Spleen (tissue), 11 donors: ENCODE measurements at regions not wholly inside any gene's neighbourhood (a gene's known extent, or its start where the extent isn't known, plus 50 kb on each side); places are given as distances from the start of the nearest gene placed in this dataset.

Experiments
- DNase-seq: peaks from one replicate; pipeline ENCODE4 v3.0.0-alpha.2; 2020
- H3K27ac ChIP-seq, 8 donors: fragments of 200-600 bp; sonication (generic) in 7 of 8; 1 replicate in 4 of 8; 2 replicates in 4 of 8; pipeline versions ENCODE4 v1.5.0 to v1.8.0; 2016 to 2021; ENCODE audit warnings: inconsistent platforms in 4 of 8, mild to moderate bottlenecking in 4 of 8, moderate library complexity in 1 of 8
- H3K27me3 ChIP-seq, 7 donors: fragments of 200-600 bp; sonication (generic) in 6 of 7; replicated peaks in 1 of 7; 1 replicate in 4 of 7; 2 replicates in 3 of 7; pipeline versions ENCODE4 v1.5.0 to v1.8.0; 2016 to 2021; ENCODE audit warnings: inconsistent platforms in 3 of 7, mild to moderate bottlenecking in 1 of 7
- H3K36me3 ChIP-seq, 6 donors: fragments of 200-600 bp; sonication (generic) in 5 of 6; 1 replicate in 4 of 6; 2 replicates in 2 of 6; pipeline versions ENCODE4 v1.5.0 to v1.8.0; 2016 to 2021; ENCODE audit warnings: inconsistent platforms in 2 of 6
- H3K4me1 ChIP-seq, 6 donors: fragments of 200-600 bp; sonication (generic) in 5 of 6; 1 replicate in 3 of 6; 2 replicates in 3 of 6; pipeline versions ENCODE4 v1.5.0 to v1.8.0; 2016 to 2021; ENCODE audit warnings: inconsistent platforms in 3 of 6
- H3K4me3 ChIP-seq, 8 donors: fragments of 200-600 bp; sonication (generic) in 7 of 8; 1 replicate in 4 of 8; 2 replicates in 4 of 8; pipeline versions ENCODE4 v1.5.0 to v1.8.0; 2016 to 2021; ENCODE audit warnings: inconsistent platforms in 4 of 8, mild to moderate bottlenecking in 4 of 8, moderate library complexity in 2 of 8
- H3K9me3 ChIP-seq, 8 donors: fragments of 200-600 bp; sonication (generic) in 7 of 8; 1 replicate in 4 of 8; 2 replicates in 4 of 8; pipeline versions ENCODE4 v1.5.0 to v1.8.0; 2016 to 2021; ENCODE audit warnings: inconsistent platforms in 4 of 8
- POLR2A ChIP-seq, 3 donors: fragments of 450-650 bp; IDR thresholded peaks; one replicate each; pipeline ENCODE4 v1.5.1; 2017; ENCODE audit warnings: antibody characterized with exemption in 3 of 3, mild to moderate bottlenecking in 1 of 3
- POLR2AphosphoS5 ChIP-seq, 3 donors: sonication (generic); formaldehyde crosslinking; IDR thresholded peaks; one replicate each; pipeline ENCODE4 v1.5.1; 2017; ENCODE audit warnings: antibody characterized with exemption in 3 of 3
- WGBS, 5 donors: extraction: QIAGEN DNeasy Blood & Tissue Kit in 3 of 5; methylation state at CpG; one replicate each; pipeline versions ENCODE4 v1.1.5 to v1.1.7; 2013 to 2018; 5-methylcytosine and 5-hydroxymethylcytosine counted together
- intact Hi-C: fragments of 100-400 bp; cut with DNase I; formaldehyde crosslinking; loops from one replicate; pipeline ENCODE4 v1.15.0; 2023; ENCODE audit warnings: low total_unique reads
- TF ChIP-seq, protein P1 (sequence below), 11 experiments: fragments of 200-600 bp in 7 of 11; fragments of 450-650 bp in 4 of 11; sonication (generic) in 4 of 11; IDR thresholded peaks in 8 of 11; conservative IDR thresholded peaks in 3 of 11; 1 replicate in 7 of 11; 2 replicates in 4 of 11; pipeline versions ENCODE4 v1.4.0 to v1.8.0; 2016 to 2021; ENCODE audit warnings: antibody characterized with exemption in 11 of 11, inconsistent platforms in 4 of 11, mild to moderate bottlenecking in 1 of 11
- donor health status: healthy with polysubstance abuse.
- donor health status: DM: no; HTN: no; CAD: no; lungs with moderate emphysema.
- donor health status: DM: no; HTN: no; CAD: no.
- donor health status: Bipolar disorder and iron deficiency.
- donor health status: healthy.
- donor health status: DM: no; HTN: no; CAD: no.
- donor health status: DM: yes; HTN: yes; CAD: no.

DNA sequence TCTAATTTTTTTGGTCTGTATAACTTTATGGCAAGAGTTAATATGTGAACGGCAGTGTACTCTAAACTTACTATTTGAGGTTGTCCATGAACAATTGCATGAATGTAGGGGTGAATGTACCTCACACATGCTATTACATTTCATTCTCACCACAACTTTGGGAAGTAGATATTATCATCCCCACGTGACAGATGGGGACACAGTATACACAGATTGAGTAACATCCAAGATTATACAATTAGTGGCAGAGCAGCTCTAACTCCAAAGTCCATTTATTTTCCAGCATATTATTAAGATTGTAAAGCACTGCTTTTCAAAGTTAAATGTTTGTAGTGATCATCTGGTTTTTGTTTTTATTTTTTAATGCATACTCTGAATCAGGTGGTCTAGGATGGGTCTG is 622.1 kb upstream of the ZEB2 start:
- no peaks in the 10 kb centered on the region for H3K27me3 ChIP-seq
- H3K36me3 ChIP-seq = no peaks in the 10 kb centered on the region
- H3K9me3 ChIP-seq = no peaks in the 10 kb centered on the region
- H3K4me3 ChIP-seq = no peak overlapping the region
- 59 to 88% (median 75%) methylated on average over 2 of the region's 2 CpGs for WGBS, 5 donors
- TF ChIP-seq POLR2AphosphoS5 (IDR thresholded peaks at IDR 0.05) = no peak
- TF ChIP-seq, protein P1, sequence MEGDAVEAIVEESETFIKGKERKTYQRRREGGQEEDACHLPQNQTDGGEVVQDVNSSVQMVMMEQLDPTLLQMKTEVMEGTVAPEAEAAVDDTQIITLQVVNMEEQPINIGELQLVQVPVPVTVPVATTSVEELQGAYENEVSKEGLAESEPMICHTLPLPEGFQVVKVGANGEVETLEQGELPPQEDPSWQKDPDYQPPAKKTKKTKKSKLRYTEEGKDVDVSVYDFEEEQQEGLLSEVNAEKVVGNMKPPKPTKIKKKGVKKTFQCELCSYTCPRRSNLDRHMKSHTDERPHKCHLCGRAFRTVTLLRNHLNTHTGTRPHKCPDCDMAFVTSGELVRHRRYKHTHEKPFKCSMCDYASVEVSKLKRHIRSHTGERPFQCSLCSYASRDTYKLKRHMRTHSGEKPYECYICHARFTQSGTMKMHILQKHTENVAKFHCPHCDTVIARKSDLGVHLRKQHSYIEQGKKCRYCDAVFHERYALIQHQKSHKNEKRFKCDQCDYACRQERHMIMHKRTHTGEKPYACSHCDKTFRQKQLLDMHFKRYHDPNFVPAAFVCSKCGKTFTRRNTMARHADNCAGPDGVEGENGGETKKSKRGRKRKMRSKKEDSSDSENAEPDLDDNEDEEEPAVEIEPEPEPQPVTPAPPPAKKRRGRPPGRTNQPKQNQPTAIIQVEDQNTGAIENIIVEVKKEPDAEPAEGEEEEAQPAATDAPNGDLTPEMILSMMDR (IDR thresholded peaks at IDR 0.05 in 8 of 11, conservative IDR thresholded peaks at IDR 0.05 in 3 of 11) = no peak
- no peak for TF ChIP-seq POLR2A (IDR thresholded peaks at IDR 0.05)
- DNase-seq = no peak
- no peak overlapping the region for H3K27ac ChIP-seq
- H3K4me1 ChIP-seq = no peaks in the 10 kb centered on the region
- intact Hi-C loops = no loop called here

DNA sequence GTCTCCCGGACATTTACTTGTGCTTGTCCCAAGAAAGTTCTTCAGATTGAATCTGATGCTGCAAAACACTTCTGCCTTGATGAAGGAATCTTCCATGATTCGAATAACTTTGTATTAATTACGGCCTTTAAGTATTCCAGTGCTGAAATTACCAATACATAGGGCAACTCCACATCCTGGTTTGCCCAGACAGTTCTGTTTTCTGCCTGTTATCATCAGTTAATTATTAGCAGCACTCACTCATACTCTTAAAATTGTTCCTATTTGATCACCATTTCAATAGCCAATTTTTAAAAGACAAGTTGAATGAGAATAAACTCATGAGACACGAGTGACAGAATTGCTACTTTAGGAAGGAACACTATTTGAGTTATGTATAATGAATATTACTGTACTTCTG is 620.7 kb upstream of the ZEB2 start:
- Histone ChIP-seq H3K9me3 (no peaks in the 10 kb centered on the region), H3K27me3 (no peaks in the 10 kb centered on the region), H3K4me1 (no peaks in the 10 kb centered on the region), H3K36me3 (no peaks in the 10 kb centered on the region), H3K27ac (no peak overlapping the region), H3K4me3 (no peak overlapping the region)
- TF ChIP-seq, protein P1 (IDR thresholded peaks at IDR 0.05 in 8 of 11, conservative IDR thresholded peaks at IDR 0.05 in 3 of 11) = no peak
- TF ChIP-seq POLR2AphosphoS5 (IDR thresholded peaks at IDR 0.05) = no peak
- no peak for TF ChIP-seq POLR2A (IDR thresholded peaks at IDR 0.05)
- DNase-seq = no peak
- WGBS, 5 donors = 86 to 96% (median 92%) methylated on average over 4 of the region's 4 CpGs
- intact Hi-C loops = no loop called here

- no peak for DNase-seq
- no peak for TF ChIP-seq POLR2A (IDR thresholded peaks at IDR 0.05)
- TF ChIP-seq, protein P1 (IDR thresholded peaks at IDR 0.05 in 8 of 11, conservative IDR thresholded peaks at IDR 0.05 in 3 of 11) = no peak
- no peak for TF ChIP-seq POLR2AphosphoS5 (IDR thresholded peaks at IDR 0.05)
- Histone ChIP-seq H3K27ac (no peak overlapping the region), H3K36me3 (no peaks in the 10 kb centered on the region), H3K9me3 (no peaks in the 10 kb centered on the region), H3K4me3 (no peak overlapping the region), H3K4me1 (no peaks in the 10 kb centered on the region), H3K27me3 (no peaks in the 10 kb centered on the region)
- WGBS, 5 donors = 76 to 89% (median 83%) methylated on average over 2 of the region's 2 CpGs
- intact Hi-C loops = no loop called here
Measured at GRCh38 chr2:145138626-145139025, 618.7 kb upstream of the ZEB2 start.

- intact Hi-C loops = no loop called here
- no peak overlapping the region for H3K4me3 ChIP-seq
- no peaks in the 10 kb centered on the region for H3K27me3 ChIP-seq
- H3K9me3 ChIP-seq = no peaks in the 10 kb centered on the region
- no peak for DNase-seq
- TF ChIP-seq POLR2AphosphoS5 (IDR thresholded peaks at IDR 0.05) (no peak), POLR2A (IDR thresholded peaks at IDR 0.05) (no peak)
- TF ChIP-seq, protein P1 (IDR thresholded peaks at IDR 0.05 in 8 of 11, conservative IDR thresholded peaks at IDR 0.05 in 3 of 11) = no peak
- H3K4me1 ChIP-seq = no peaks in the 10 kb centered on the region
- 90 to 98% (median 94%) methylated on average over 1 of the region's 1 CpG for WGBS, 5 donors
- no peaks in the 10 kb centered on the region for H3K36me3 ChIP-seq
- H3K27ac ChIP-seq = no peak overlapping the region
Measured at GRCh38 chr2:145137901-145138300, 618.0 kb upstream of the ZEB2 start.
